GM23338 (cell line): ENCODE measurements at regions not wholly inside any gene's neighbourhood (a gene's known extent, or its start where the extent isn't known, plus 50 kb on each side); places are given as distances from the start of the nearest gene placed in this dataset.

Experiments
- ATAC-seq: fragments of 200-7000 bp; cut with Tn5 transposase; 3 replicates; pipeline ENCODE4 v1.9.1; 2020
- DNase-seq: peaks from one replicate; pipeline ENCODE4 v3.0.0-alpha.2; 2015; ENCODE audit warnings: low spot score
- H2AFZ ChIP-seq: fragments of 200-600 bp; sonication (generic); 2 replicates; pipeline ENCODE4 v1.8.0; 2016; ENCODE audit warnings: antibody characterized with exemption, mild to moderate bottlenecking, moderate library complexity
- H3F3A ChIP-seq: fragments of 200-600 bp; sonication (generic); replicated peaks from 2 replicates; pipeline ENCODE4 v1.8.0; 2017; ENCODE audit warnings: antibody characterized with exemption, mixed run types, low read depth
- H3K27ac ChIP-seq: fragments of 200-600 bp; sonication (generic); 2 replicates; pipeline ENCODE4 v1.6.1; 2016; ENCODE audit warnings: low read depth
- H3K27me3 ChIP-seq: fragments of 200-600 bp; sonication (generic); 2 replicates; pipeline ENCODE4 v1.8.0; 2016; ENCODE audit warnings: mild to moderate bottlenecking, mixed run types, moderate library complexity; ENCODE audit not compliant: insufficient read depth
- H3K36me3 ChIP-seq: fragments of 200-600 bp; sonication (generic); 2 replicates; pipeline ENCODE4 v1.8.0; 2016; ENCODE audit warnings: mild to moderate bottlenecking; ENCODE audit not compliant: insufficient read depth
- H3K4me1 ChIP-seq: fragments of 200-600 bp; sonication (generic); 2 replicates; pipeline ENCODE4 v1.8.0; 2016; ENCODE audit warnings: mild to moderate bottlenecking, moderate library complexity; ENCODE audit not compliant: insufficient read depth
- H3K4me2 ChIP-seq: fragments of 200-600 bp; sonication (generic); 2 replicates; pipeline ENCODE4 v1.7.1; 2017; ENCODE audit warnings: mixed run types
- H3K4me3 ChIP-seq: fragments of 200-600 bp; sonication (generic); 2 replicates; pipeline ENCODE4 v1.6.1; 2016; ENCODE audit warnings: mixed run types
- H3K79me2 ChIP-seq: fragments of 200-600 bp; sonication (generic); replicated peaks from 2 replicates; pipeline ENCODE4 v1.8.0; 2017; ENCODE audit warnings: mild to moderate bottlenecking; ENCODE audit not compliant: insufficient read depth
- H3K9me2 ChIP-seq: fragments of 200-600 bp; sonication (generic); 2 replicates; pipeline ENCODE4 v1.8.0; 2017; ENCODE audit not compliant: insufficient read depth
- H4K20me1 ChIP-seq: fragments of 200-600 bp; sonication (generic); replicated peaks from 2 replicates; pipeline ENCODE4 v1.8.0; 2017; ENCODE audit warnings: mild to moderate bottlenecking; ENCODE audit not compliant: insufficient read depth
- H3K27ac Mint-ChIP-seq: 2 replicates; pipeline ENCODE4 v1.8.0; 2020; ENCODE audit warnings: inconsistent platforms, mild to moderate bottlenecking, moderate library complexity, mixed read lengths
- H3K27me3 Mint-ChIP-seq: 3 replicates; pipeline ENCODE4 v1.8.0; 2022; ENCODE audit warnings: low read depth, mild to moderate bottlenecking, moderate library complexity, mixed read lengths, inconsistent platforms; ENCODE audit not compliant: insufficient read depth, poor library complexity
- H3K36me3 Mint-ChIP-seq: 3 replicates; pipeline ENCODE4 v1.8.0; 2021; ENCODE audit warnings: low read depth, mild to moderate bottlenecking, inconsistent platforms, moderate library complexity, mixed read lengths
- H3K4me1 Mint-ChIP-seq: 3 replicates; pipeline ENCODE4 v1.8.0; 2020; ENCODE audit warnings: mild to moderate bottlenecking, inconsistent platforms, mixed read lengths
- H3K4me3 Mint-ChIP-seq: 3 replicates; pipeline ENCODE4 v1.8.0; 2021; ENCODE audit warnings: moderate library complexity, mild to moderate bottlenecking, inconsistent platforms, mixed read lengths
- H3K9me3 Mint-ChIP-seq: 3 replicates; pipeline ENCODE4 v1.8.0; 2020; ENCODE audit warnings: moderate library complexity, mild to moderate bottlenecking, inconsistent platforms, mixed read lengths
- NANOG ChIP-seq: IDR thresholded peaks from 2 replicates; pipeline ENCODE4 v1.6.1; 2016; ENCODE audit warnings: antibody characterized with exemption, borderline replicate concordance
- POLR2AphosphoS5 ChIP-seq: IDR thresholded peaks from 2 replicates; pipeline ENCODE4 v1.6.1; 2016; ENCODE audit warnings: antibody characterized with exemption, low read depth
- STAT1 ChIP-seq: IDR thresholded peaks from one replicate; pipeline ENCODE4 v1.6.1; 2016; ENCODE audit warnings: antibody characterized with exemption; ENCODE audit not compliant: unreplicated experiment
- ZNF331 ChIP-seq: fragments of 250-450 bp; sonication (Bioruptor Pico); IDR thresholded peaks from 2 replicates; pipeline ENCODE4 v1.5.0; 2020; ENCODE audit warnings: low read depth, mild to moderate bottlenecking, moderate library complexity
- TF ChIP-seq, protein P1 (sequence below): fragments of 250-450 bp; sonication (Bioruptor Pico); IDR thresholded peaks from 2 replicates; pipeline ENCODE4 v1.5.0; 2020; ENCODE audit warnings: mild to moderate bottlenecking, moderate library complexity
- TF ChIP-seq, protein P2 (sequence below): IDR thresholded peaks from one replicate; pipeline ENCODE4 v1.6.1; 2018; ENCODE audit warnings: antibody characterized with exemption; ENCODE audit not compliant: unreplicated experiment

DNA sequence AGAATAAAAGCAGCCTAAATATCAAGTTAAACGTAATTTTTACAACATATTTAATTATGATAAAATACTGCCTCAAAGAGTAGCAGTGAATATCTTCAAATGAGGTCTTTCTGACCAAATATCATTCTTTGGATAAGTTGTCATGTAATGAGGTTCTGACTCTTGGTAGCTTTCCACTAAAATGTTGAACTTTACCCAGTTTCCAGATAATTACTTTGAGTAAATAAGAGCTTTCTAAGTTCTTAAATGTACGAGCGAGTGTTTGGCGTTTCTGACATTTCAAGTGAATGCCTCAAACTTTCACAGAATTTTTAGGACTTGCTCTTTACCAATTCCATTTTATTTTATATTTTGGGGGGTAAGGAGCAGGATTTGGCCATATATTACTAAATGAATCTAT lies 1515.2 kb downstream of the FAM181B start (continued):
- TF ChIP-seq, protein P1, sequence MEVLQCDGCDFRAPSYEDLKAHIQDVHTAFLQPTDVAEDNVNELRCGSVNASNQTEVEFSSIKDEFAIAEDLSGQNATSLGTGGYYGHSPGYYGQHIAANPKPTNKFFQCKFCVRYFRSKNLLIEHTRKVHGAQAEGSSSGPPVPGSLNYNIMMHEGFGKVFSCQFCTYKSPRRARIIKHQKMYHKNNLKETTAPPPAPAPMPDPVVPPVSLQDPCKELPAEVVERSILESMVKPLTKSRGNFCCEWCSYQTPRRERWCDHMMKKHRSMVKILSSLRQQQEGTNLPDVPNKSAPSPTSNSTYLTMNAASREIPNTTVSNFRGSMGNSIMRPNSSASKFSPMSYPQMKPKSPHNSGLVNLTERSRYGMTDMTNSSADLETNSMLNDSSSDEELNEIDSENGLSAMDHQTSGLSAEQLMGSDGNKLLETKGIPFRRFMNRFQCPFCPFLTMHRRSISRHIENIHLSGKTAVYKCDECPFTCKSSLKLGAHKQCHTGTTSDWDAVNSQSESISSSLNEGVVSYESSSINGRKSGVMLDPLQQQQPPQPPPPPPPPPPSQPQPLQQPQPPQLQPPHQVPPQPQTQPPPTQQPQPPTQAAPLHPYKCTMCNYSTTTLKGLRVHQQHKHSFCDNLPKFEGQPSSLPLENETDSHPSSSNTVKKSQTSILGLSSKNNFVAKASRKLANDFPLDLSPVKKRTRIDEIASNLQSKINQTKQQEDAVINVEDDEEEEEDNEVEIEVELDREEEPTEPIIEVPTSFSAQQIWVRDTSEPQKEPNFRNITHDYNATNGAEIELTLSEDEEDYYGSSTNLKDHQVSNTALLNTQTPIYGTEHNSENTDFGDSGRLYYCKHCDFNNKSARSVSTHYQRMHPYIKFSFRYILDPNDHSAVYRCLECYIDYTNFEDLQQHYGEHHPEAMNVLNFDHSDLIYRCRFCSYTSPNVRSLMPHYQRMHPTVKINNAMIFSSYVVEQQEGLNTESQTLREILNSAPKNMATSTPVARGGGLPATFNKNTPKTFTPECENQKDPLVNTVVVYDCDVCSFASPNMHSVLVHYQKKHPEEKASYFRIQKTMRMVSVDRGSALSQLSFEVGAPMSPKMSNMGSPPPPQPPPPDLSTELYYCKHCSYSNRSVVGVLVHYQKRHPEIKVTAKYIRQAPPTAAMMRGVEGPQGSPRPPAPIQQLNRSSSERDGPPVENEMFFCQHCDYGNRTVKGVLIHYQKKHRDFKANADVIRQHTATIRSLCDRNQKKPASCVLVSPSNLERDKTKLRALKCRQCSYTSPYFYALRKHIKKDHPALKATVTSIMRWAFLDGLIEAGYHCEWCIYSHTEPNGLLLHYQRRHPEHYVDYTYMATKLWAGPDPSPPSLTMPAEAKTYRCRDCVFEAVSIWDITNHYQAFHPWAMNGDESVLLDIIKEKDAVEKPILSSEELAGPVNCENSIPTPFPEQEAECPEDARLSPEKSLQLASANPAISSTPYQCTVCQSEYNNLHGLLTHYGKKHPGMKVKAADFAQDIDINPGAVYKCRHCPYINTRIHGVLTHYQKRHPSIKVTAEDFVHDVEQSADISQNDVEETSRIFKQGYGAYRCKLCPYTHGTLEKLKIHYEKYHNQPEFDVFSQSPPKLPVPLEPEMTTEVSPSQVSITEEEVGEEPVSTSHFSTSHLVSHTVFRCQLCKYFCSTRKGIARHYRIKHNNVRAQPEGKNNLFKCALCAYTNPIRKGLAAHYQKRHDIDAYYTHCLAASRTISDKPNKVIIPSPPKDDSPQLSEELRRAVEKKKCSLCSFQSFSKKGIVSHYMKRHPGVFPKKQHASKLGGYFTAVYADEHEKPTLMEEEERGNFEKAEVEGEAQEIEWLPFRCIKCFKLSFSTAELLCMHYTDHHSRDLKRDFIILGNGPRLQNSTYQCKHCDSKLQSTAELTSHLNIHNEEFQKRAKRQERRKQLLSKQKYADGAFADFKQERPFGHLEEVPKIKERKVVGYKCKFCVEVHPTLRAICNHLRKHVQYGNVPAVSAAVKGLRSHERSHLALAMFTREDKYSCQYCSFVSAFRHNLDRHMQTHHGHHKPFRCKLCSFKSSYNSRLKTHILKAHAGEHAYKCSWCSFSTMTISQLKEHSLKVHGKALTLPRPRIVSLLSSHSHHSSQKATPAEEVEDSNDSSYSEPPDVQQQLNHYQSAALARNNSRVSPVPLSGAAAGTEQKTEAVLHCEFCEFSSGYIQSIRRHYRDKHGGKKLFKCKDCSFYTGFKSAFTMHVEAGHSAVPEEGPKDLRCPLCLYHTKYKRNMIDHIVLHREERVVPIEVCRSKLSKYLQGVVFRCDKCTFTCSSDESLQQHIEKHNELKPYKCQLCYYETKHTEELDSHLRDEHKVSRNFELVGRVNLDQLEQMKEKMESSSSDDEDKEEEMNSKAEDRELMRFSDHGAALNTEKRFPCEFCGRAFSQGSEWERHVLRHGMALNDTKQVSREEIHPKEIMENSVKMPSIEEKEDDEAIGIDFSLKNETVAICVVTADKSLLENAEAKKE (CRISPR knock-in tag): no peak
- TF ChIP-seq POLR2AphosphoS5: no peak

DNA sequence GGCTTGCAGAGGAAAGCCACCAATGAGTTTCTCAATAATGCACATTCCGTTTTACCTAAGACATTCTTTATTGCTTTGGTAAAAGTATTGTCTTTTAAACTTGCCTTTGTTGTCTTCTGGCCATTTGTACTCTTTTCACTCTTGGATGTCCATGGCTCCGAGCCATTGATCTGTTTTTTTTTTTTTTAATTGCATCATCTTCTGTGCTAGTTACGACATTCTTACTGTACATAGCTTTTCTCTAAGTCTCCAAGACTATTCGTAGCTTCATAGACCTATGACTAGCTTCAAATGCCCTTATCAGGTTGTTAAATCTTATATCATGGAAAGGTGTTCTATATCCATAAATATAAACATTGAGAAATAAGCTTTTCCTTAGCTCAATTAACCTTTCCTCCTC lies 1522.6 kb downstream of the FAM181B start:
- no peak overlapping the region for H3K4me3 Mint-ChIP-seq
- H2AFZ ChIP-seq: no peak overlapping the region
- no peak overlapping the region for H3K4me2 ChIP-seq
- peaks cover 2% of the 10 kb centered on the region for H3K27me3 Mint-ChIP-seq
- H3K36me3 Mint-ChIP-seq: peaks cover 8% of the 10 kb centered on the region; the same call in 2 of the 3 replicates
- no peaks in the 10 kb centered on the region for H3K4me1 ChIP-seq
- H3K4me1 Mint-ChIP-seq: no peaks in the 10 kb centered on the region
- no peaks in the 10 kb centered on the region for H3K27me3 ChIP-seq
- no peak for DNase-seq
- H3K9me2 ChIP-seq: no peaks in the 10 kb centered on the region
- H3K36me3 ChIP-seq: peaks cover 3% of the 10 kb centered on the region; the same call in 1 of the 2 replicates
- no peak overlapping the region for H3K4me3 ChIP-seq
- H3K27ac ChIP-seq: no peak overlapping the region
- H3F3A ChIP-seq: no peaks in the 10 kb centered on the region
- H3K79me2 ChIP-seq: no peaks in the 10 kb centered on the region
- no peak overlapping the region for H3K27ac Mint-ChIP-seq
- H3K9me3 Mint-ChIP-seq: peaks cover 25% of the 10 kb centered on the region
- no peaks in the 10 kb centered on the region for H4K20me1 ChIP-seq
- no peak for ATAC-seq
- no peak for TF ChIP-seq POLR2AphosphoS5
- TF ChIP-seq, protein P2, sequence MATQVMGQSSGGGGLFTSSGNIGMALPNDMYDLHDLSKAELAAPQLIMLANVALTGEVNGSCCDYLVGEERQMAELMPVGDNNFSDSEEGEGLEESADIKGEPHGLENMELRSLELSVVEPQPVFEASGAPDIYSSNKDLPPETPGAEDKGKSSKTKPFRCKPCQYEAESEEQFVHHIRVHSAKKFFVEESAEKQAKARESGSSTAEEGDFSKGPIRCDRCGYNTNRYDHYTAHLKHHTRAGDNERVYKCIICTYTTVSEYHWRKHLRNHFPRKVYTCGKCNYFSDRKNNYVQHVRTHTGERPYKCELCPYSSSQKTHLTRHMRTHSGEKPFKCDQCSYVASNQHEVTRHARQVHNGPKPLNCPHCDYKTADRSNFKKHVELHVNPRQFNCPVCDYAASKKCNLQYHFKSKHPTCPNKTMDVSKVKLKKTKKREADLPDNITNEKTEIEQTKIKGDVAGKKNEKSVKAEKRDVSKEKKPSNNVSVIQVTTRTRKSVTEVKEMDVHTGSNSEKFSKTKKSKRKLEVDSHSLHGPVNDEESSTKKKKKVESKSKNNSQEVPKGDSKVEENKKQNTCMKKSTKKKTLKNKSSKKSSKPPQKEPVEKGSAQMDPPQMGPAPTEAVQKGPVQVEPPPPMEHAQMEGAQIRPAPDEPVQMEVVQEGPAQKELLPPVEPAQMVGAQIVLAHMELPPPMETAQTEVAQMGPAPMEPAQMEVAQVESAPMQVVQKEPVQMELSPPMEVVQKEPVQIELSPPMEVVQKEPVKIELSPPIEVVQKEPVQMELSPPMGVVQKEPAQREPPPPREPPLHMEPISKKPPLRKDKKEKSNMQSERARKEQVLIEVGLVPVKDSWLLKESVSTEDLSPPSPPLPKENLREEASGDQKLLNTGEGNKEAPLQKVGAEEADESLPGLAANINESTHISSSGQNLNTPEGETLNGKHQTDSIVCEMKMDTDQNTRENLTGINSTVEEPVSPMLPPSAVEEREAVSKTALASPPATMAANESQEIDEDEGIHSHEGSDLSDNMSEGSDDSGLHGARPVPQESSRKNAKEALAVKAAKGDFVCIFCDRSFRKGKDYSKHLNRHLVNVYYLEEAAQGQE: no peak
- TF ChIP-seq STAT1: no peak
- no peak for TF ChIP-seq ZNF331 (CRISPR knock-in tag)
- TF ChIP-seq, protein P1 (CRISPR knock-in tag): no peak
- no peak for TF ChIP-seq NANOG
